Tibial artery (tissue), 4 donors: ENCODE measurements at regions not wholly inside any gene's neighbourhood (a gene's known extent, or its start where the extent isn't known, plus 50 kb on each side); places are given as distances from the start of the nearest gene placed in this dataset.

Source experiments
- DNase-seq, 2 donors: peaks; one replicate each; pipeline ENCODE4 v3.0.0-alpha.2; 2019
- H3K27ac ChIP-seq, 2 donors: fragments of 200-600 bp; sonication (generic) in 1 of 2; 1 replicate in 1 of 2; 2 replicates in 1 of 2; pipeline ENCODE4 v1.5.1; 2018 to 2019; ENCODE audit warnings: mild to moderate bottlenecking in 1 of 2
- H3K27me3 ChIP-seq, 2 donors: fragments of 200-600 bp; sonication (generic) in 1 of 2; one replicate each; pipeline versions ENCODE4 v1.5.1 to v1.6.0; 2016 to 2019
- H3K36me3 ChIP-seq, 3 donors: fragments of 200-600 bp; sonication (generic) in 2 of 3; one replicate each; pipeline ENCODE4 v1.5.1; 2016 to 2019; ENCODE audit warnings: mild to moderate bottlenecking in 2 of 3
- H3K4me1 ChIP-seq, 4 donors: fragments of 200-600 bp; sonication (generic) in 2 of 4; 1 replicate in 3 of 4; 2 replicates in 1 of 4; pipeline ENCODE4 v1.5.1; 2016 to 2019
- H3K4me3 ChIP-seq, 2 donors: fragments of 200-600 bp; sonication (generic) in 1 of 2; 1 replicate in 1 of 2; 2 replicates in 1 of 2; pipeline ENCODE4 v1.5.1; 2018 to 2019; ENCODE audit warnings: mild to moderate bottlenecking in 2 of 2
- H3K9me3 ChIP-seq, 3 donors: fragments of 200-600 bp; sonication (generic) in 1 of 3; one replicate each; pipeline ENCODE4 v1.5.1; 2016 to 2019
- intact Hi-C: fragments of 100-400 bp; cut with DNase I; formaldehyde crosslinking; loops from one replicate; pipeline ENCODE4 v1.15.0; 2023; ENCODE audit warnings: low total_unique reads
- TF ChIP-seq, protein P1 (sequence below), 2 experiments: fragments of 200-600 bp in 1 of 2; fragments of 450-650 bp in 1 of 2; IDR thresholded peaks; one replicate each; pipeline ENCODE4 v1.5.1; 2017 to 2019; ENCODE audit warnings: antibody characterized with exemption in 2 of 2, mild to moderate bottlenecking in 1 of 2, moderate library complexity in 1 of 2

DNA sequence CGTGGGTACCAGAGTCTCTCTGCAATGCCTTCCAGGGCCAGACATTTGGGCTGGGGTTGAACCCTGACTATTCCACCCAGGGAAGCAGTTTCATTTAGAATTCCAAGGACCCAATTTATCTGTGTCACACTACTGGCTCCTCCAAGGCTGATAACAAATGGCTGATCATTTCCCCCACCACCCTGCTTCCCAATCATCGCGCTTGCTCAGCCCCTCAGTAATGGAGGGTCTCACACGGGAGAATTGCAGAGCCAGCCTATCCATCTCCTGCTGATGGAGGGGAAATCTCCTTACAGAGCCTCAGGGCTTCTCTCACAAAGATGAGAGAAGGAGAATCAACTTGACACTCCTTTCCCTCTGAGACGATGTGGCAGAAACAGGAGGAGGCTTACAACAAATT is 78.4 kb upstream of the WSCD2 start:
- no peaks in the 10 kb centered on the region for H3K27me3 ChIP-seq
- no peak for DNase-seq
- H3K4me3 ChIP-seq, result no peak overlapping the region
- TF ChIP-seq, protein P1, sequence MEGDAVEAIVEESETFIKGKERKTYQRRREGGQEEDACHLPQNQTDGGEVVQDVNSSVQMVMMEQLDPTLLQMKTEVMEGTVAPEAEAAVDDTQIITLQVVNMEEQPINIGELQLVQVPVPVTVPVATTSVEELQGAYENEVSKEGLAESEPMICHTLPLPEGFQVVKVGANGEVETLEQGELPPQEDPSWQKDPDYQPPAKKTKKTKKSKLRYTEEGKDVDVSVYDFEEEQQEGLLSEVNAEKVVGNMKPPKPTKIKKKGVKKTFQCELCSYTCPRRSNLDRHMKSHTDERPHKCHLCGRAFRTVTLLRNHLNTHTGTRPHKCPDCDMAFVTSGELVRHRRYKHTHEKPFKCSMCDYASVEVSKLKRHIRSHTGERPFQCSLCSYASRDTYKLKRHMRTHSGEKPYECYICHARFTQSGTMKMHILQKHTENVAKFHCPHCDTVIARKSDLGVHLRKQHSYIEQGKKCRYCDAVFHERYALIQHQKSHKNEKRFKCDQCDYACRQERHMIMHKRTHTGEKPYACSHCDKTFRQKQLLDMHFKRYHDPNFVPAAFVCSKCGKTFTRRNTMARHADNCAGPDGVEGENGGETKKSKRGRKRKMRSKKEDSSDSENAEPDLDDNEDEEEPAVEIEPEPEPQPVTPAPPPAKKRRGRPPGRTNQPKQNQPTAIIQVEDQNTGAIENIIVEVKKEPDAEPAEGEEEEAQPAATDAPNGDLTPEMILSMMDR (IDR thresholded peaks at IDR 0.05), result no peak
- no peaks in the 10 kb centered on the region for H3K36me3 ChIP-seq
- intact Hi-C loops, result no loop called here
- peaks cover 0 to 21% (median 10%) of the 10 kb centered on the region in 4 donors for H3K4me1 ChIP-seq
- H3K9me3 ChIP-seq, result no peaks in the 10 kb centered on the region
- H3K27ac ChIP-seq, result no peak overlapping the region

DNA sequence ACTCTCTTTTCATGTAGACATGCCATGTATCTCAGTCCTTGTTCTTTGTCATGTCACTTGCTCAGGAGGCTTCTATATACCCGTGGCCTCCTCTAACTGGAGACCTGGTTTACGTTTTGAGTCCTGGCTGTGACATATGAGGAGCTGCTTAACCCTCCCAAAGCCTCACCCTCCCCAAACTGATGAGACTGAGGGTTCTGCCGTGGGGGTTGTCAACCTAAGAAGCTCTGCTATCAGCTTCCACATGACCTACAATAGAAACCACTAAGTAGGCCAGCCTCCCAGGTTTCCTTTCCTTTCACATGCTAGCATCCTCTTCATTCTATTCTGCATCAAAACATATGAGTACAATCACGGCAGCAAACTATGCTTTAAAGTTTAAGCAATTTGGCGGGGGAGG is 76.8 kb upstream of the WSCD2 start:
- H3K4me3 ChIP-seq, result no peak overlapping the region
- intact Hi-C loops, result no loop called here
- H3K36me3 ChIP-seq, result no peaks in the 10 kb centered on the region
- no peak overlapping the region for H3K27ac ChIP-seq
- DNase-seq, result no peak
- H3K9me3 ChIP-seq, result no peaks in the 10 kb centered on the region
- TF ChIP-seq, protein P1 (IDR thresholded peaks at IDR 0.05), result no peak
- H3K4me1 ChIP-seq, result peaks cover 0 to 9% (median 0%) of the 10 kb centered on the region in 4 donors
- H3K27me3 ChIP-seq, result no peaks in the 10 kb centered on the region

DNA sequence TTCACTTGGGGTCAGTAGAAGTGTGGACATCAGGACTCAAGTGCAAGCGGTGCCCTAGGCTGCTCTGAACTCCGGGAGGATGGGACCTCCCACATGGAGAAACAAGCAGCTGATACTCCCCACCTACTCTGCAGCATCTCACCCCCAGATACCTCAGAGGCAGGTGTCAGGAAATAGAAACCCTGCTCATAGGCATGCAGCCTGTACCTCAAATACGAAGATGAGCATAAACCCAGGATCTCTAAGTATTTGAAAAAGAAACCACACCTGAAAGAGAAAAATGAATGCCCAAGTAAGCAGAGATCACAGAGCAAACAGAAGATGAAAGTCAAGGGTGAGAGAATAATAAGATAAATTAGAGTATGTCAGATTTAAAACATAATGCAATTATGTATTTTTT is 75.6 kb upstream of the WSCD2 start:
- H3K27me3 ChIP-seq, result no peaks in the 10 kb centered on the region
- H3K9me3 ChIP-seq, result no peaks in the 10 kb centered on the region
- TF ChIP-seq, protein P1 (IDR thresholded peaks at IDR 0.05), result no peak
- no peak overlapping the region for H3K4me3 ChIP-seq
- no peaks in the 10 kb centered on the region for H3K4me1 ChIP-seq
- H3K36me3 ChIP-seq, result no peaks in the 10 kb centered on the region
- DNase-seq, result no peak
- intact Hi-C loops, result no loop called here
- H3K27ac ChIP-seq, result no peak overlapping the region

DNA sequence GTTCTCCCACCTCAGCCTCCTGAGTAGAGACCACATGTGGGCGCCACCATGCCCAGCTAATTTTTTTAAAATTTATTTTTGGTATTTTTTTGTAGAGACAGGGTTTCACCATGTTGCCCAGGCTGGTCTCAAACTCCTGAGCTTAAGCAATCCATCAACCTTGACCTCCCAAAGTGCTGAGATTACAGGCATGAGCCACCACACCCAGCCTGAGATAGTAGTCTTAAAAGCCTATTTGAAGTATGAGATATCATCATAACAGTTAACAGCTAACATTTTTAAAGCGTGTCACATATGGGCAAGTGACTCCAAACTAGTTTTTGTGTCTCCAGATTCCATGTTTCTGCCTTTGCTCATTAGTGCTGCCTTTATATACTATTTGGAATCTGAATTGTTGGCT is 74.6 kb upstream of the WSCD2 start:
- H3K9me3 ChIP-seq, result no peaks in the 10 kb centered on the region
- H3K4me3 ChIP-seq, result no peak overlapping the region
- no peak overlapping the region for H3K27ac ChIP-seq
- H3K4me1 ChIP-seq, result no peaks in the 10 kb centered on the region
- no peaks in the 10 kb centered on the region for H3K36me3 ChIP-seq
- no peaks in the 10 kb centered on the region for H3K27me3 ChIP-seq
- intact Hi-C loops, result no loop called here
- TF ChIP-seq, protein P1 (IDR thresholded peaks at IDR 0.05), result no peak
- no peak for DNase-seq

DNA sequence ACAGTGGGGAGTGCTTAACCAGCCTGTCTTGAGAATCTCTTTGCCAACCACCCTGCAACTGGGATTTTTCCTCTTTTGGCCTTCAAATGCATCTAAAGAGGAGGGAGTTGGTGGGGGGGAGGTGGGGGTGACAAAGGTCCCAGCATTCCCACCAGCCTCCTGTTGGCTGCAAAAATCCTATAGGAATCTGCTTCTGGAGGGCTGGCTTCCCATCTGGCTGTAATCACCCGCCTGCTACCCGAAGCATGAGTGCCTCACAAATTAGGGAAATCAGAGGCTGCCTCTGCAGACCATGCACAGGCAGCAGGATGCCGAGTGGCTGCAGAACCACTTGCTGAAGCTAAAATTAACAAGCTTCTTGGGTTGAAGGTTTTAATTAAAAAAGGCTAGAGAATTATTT is 73.9 kb upstream of the WSCD2 start:
- intact Hi-C loops, result no loop called here
- H3K27ac ChIP-seq, result no peak overlapping the region
- H3K9me3 ChIP-seq, result no peaks in the 10 kb centered on the region
- H3K27me3 ChIP-seq, result no peaks in the 10 kb centered on the region
- no peaks in the 10 kb centered on the region for H3K36me3 ChIP-seq
- no peak for DNase-seq
- no peaks in the 10 kb centered on the region for H3K4me1 ChIP-seq
- no peak overlapping the region for H3K4me3 ChIP-seq
- TF ChIP-seq, protein P1 (IDR thresholded peaks at IDR 0.05), result no peak

DNA sequence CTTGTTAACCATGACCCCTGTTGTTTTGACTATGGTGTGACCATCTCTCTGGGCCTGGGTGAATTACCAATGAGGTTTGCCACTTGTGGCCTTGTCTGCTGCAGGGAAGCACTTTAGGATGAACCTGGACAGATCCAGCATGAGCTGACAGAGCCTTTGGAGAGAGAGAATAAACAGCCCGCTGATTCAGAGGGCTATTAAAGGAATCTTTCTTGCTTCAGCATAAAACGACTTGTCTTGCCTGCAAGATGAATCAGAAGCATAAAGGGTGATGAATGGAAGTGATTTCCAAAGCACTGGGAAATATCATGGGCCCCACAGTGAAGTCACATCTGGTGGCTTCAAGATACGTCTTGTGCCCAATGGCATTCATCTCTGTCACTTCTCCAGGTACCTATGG is 69.0 kb upstream of the WSCD2 start:
- no peaks in the 10 kb centered on the region for H3K9me3 ChIP-seq
- no peak overlapping the region for H3K4me3 ChIP-seq
- no peaks in the 10 kb centered on the region for H3K36me3 ChIP-seq
- H3K4me1 ChIP-seq, result no peaks in the 10 kb centered on the region
- no peak overlapping the region for H3K27ac ChIP-seq
- DNase-seq, result no peak
- TF ChIP-seq, protein P1 (IDR thresholded peaks at IDR 0.05), result no peak
- intact Hi-C loops, result no loop called here
- H3K27me3 ChIP-seq, result peaks cover 0 to 15% of the 10 kb centered on the region in 2 donors
